ENCODE measurements at regions not wholly inside any gene's neighbourhood (a gene's known extent, or its start where the extent isn't known, plus 50 kb on each side); places are given as distances from the start of the nearest gene placed in this dataset.

GRCh38 chr16:51666821-51667220, 515.8 kb upstream of the SALL1 start:
- intact Hi-C loops (cut with micrococcal nuclease; ENCODE audit: unreplicated experiment) = no loop called here
- no peak overlapping the region for H3K4me2 ChIP-seq (ENCODE audit: low read depth, low read length)
- H3K9me3 ChIP-seq (ENCODE audit: low read length) = no peaks in the 10 kb centered on the region
- H3K27ac ChIP-seq (ENCODE audit: extremely low read length, insufficient read depth, low read length) = no peak overlapping the region
- no TSS peak for BruUV-seq (replicated peaks)
- CTCF ChIA-PET (ENCODE audit: low intra/inter-chr PET ratio, low total read pairs) = no interaction called here
- H3K36me3 ChIP-seq (replicated peaks in 1 of 2; ENCODE audit: control insufficient read depth in 1 of 2, insufficient read depth in 2 of 2, low read length in 2 of 2) = no peaks in the 10 kb centered on the region
- POLR2A ChIA-PET = no interaction called here
- 10% methylated on average over 6 of the region's 6 CpGs for WGBS (ENCODE audit: low lambda C conversion rate)
- H3K9ac ChIP-seq (ENCODE audit: insufficient read depth, low read depth, low read length) = no peak overlapping the region
- no peak for FAIRE-seq
- no peaks in the 10 kb centered on the region for H4K20me1 ChIP-seq (ENCODE audit: insufficient read depth, low read length)
- no peak overlapping the region for H3K4me3 ChIP-seq (replicated peaks in 1 of 3; ENCODE audit: insufficient read depth in 1 of 3, low read depth in 2 of 3, low read length in 3 of 3)
- no peaks in the 10 kb centered on the region for H3K4me1 ChIP-seq (ENCODE audit: insufficient read depth, low read length)
- no peak overlapping the region for H2AFZ ChIP-seq (ENCODE audit: low read length)
- no peak for DNase-seq (ENCODE audit: low spot score)
- no peaks in the 10 kb centered on the region for H3K79me2 ChIP-seq (ENCODE audit: insufficient read depth, low read length)
- H3K27me3 ChIP-seq (ENCODE audit: control insufficient read depth in 1 of 2, insufficient read depth in 2 of 2, low read length in 2 of 2) = 0 out of 5 replicates have a peak, but pooled peaks cover 0 to 5% of the 10 kb centered on the region in 2 experiments
- no peak for ATAC-seq
- in situ Hi-C loops (cut with HindIII; ENCODE audit: extremely low pct_ligation_motif_present, low pct_unique_long_range_greater_than_20kb) = no loop called here
- TF ChIP-seq HBP1 (CRISPR knock-in tag; IDR thresholded peaks at IDR 0.05; ENCODE audit: low read depth) = no peak
- TF ChIP-seq ZNF501 (CRISPR knock-in tag; IDR thresholded peaks at IDR 0.05) = no peak
- TF ChIP-seq ZBTB40 (IDR thresholded peaks at IDR 0.05) = no peak
- TF ChIP-seq ZBTB40 (CRISPR knock-in tag; IDR thresholded peaks at IDR 0.05) = no peak
- no peak for TF ChIP-seq NRL (CRISPR knock-in tag; IDR thresholded peaks at IDR 0.05; ENCODE audit: borderline replicate concordance)
- TF ChIP-seq ZNF30 (CRISPR knock-in tag; IDR thresholded peaks at IDR 0.05) = no peak
- no peak for TF ChIP-seq ZNF749 (CRISPR knock-in tag; IDR thresholded peaks at IDR 0.05; ENCODE audit: borderline replicate concordance)
- no peak for TF ChIP-seq IRX3 (CRISPR knock-in tag; IDR thresholded peaks at IDR 0.05; ENCODE audit: borderline replicate concordance, low read depth)
- TF ChIP-seq POLR2AphosphoS2 (IDR thresholded peaks at IDR 0.05; ENCODE audit: low read depth, low read length) = no peak
- no peak for TF ChIP-seq PCBP1 (IDR thresholded peaks at IDR 0.05; ENCODE audit: borderline replicate concordance, low read depth, low read length)
- no peak for TF ChIP-seq CCDC6 (CRISPR knock-in tag; IDR thresholded peaks at IDR 0.05)
- TF ChIP-seq ZGPAT (CRISPR knock-in tag; IDR thresholded peaks at IDR 0.05) = no peak
- TF ChIP-seq MTF1 (CRISPR knock-in tag; IDR thresholded peaks at IDR 0.05) = no peak
